ENCODE measurements at regions not wholly inside any gene's neighbourhood (a gene's known extent, or its start where the extent isn't known, plus 50 kb on each side); places are given as distances from the start of the nearest gene placed in this dataset.

DNA sequence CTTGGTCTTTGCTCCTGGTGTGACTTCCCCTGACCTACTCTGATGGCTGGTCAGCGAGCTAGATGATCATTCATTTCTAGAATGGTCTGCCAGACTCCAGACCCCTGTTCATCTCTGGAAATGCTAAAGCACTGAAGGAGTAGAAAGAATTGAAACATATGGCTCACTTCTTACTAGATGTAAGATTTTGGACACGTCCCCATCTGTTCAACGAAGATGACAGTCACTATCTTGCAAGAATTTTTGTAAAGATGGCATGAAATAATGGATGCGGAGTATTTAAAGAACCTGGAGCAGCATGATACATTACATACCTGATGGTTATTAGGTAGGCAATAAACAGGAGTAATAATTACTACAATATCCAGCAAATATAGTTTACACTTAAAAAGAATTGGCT lies 252.7 kb upstream of the SDK2 start:
- H3K27ac ChIP-seq (ENCODE audit: low read length): no peak overlapping the region
- no peak overlapping the region for H2AFZ ChIP-seq (ENCODE audit: low read depth, low read length)
- H3K4me3 ChIP-seq (ENCODE audit: low read length): no peak overlapping the region
- H3K9me2 ChIP-seq (ENCODE audit: insufficient read depth, low read length): no peaks in the 10 kb centered on the region
- no peaks in the 10 kb centered on the region for H3K27me3 ChIP-seq (ENCODE audit: insufficient read depth, low read depth, low read length)
- H3K4me2 ChIP-seq (ENCODE audit: low read length): no peak overlapping the region
- no peaks in the 10 kb centered on the region for H3K36me3 ChIP-seq (ENCODE audit: insufficient read depth, low read length)
- no peaks in the 10 kb centered on the region for H3K9me3 ChIP-seq (ENCODE audit: low read length)
- TF ChIP-seq MXI1 (conservative IDR thresholded peaks at IDR 0.05; ENCODE audit: poor library complexity, severe bottlenecking) (no peak), POLR2AphosphoS5 (IDR thresholded peaks at IDR 0.05) (no peak), SMC3 (conservative IDR thresholded peaks at IDR 0.05; ENCODE audit: poor library complexity) (no peak), RAD21 (conservative IDR thresholded peaks at IDR 0.05) (no peak), CTCF (IDR thresholded peaks at IDR 0.05; ENCODE audit: poor library complexity, severe bottlenecking) (no peak), EP300 (conservative IDR thresholded peaks at IDR 0.05; ENCODE audit: poor library complexity, severe bottlenecking) (no peak), EZH2 (IDR thresholded peaks at IDR 0.05; ENCODE audit: borderline replicate concordance, insufficient read depth, low read length, poor library complexity, severe bottlenecking) (no peak), TAF1 (IDR thresholded peaks at IDR 0.05; ENCODE audit: low read depth) (no peak)
- TF ChIP-seq, protein P1, sequence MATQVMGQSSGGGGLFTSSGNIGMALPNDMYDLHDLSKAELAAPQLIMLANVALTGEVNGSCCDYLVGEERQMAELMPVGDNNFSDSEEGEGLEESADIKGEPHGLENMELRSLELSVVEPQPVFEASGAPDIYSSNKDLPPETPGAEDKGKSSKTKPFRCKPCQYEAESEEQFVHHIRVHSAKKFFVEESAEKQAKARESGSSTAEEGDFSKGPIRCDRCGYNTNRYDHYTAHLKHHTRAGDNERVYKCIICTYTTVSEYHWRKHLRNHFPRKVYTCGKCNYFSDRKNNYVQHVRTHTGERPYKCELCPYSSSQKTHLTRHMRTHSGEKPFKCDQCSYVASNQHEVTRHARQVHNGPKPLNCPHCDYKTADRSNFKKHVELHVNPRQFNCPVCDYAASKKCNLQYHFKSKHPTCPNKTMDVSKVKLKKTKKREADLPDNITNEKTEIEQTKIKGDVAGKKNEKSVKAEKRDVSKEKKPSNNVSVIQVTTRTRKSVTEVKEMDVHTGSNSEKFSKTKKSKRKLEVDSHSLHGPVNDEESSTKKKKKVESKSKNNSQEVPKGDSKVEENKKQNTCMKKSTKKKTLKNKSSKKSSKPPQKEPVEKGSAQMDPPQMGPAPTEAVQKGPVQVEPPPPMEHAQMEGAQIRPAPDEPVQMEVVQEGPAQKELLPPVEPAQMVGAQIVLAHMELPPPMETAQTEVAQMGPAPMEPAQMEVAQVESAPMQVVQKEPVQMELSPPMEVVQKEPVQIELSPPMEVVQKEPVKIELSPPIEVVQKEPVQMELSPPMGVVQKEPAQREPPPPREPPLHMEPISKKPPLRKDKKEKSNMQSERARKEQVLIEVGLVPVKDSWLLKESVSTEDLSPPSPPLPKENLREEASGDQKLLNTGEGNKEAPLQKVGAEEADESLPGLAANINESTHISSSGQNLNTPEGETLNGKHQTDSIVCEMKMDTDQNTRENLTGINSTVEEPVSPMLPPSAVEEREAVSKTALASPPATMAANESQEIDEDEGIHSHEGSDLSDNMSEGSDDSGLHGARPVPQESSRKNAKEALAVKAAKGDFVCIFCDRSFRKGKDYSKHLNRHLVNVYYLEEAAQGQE (IDR thresholded peaks at IDR 0.05; ENCODE audit: borderline replicate concordance): no peak
- no peaks in the 10 kb centered on the region for H4K20me1 ChIP-seq (ENCODE audit: insufficient read depth)
- H3K9ac ChIP-seq (ENCODE audit: low read length): no peak overlapping the region
- H3F3A ChIP-seq (ENCODE audit: insufficient read depth, low read length, poor library complexity, severe bottlenecking): no peaks in the 10 kb centered on the region
- no peaks in the 10 kb centered on the region for H3K79me2 ChIP-seq (replicated peaks; ENCODE audit: insufficient read depth, low read length)

DNA sequence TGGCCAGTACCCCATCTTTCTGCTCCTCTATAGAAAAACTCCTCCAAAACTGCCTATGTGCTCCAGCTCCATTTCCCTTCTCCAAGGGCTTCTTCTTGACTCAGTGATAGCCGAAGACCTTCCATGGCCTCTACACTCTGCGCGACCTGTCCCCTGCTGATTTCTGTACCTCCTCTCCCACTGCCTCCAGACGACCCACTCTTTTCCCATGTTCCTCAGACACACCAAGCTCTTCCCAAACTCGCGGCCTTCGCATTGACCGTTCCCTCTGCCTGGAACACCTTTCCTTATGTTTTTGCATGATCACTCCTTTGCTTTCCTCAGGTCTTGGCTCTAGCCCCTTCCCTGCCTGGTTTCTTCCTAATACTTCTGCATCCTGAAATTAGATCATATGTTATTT lies 255.6 kb upstream of the SDK2 start:
- no peak for TF ChIP-seq EP300 (conservative IDR thresholded peaks at IDR 0.05; ENCODE audit: poor library complexity, severe bottlenecking)
- no peak for TF ChIP-seq MXI1 (conservative IDR thresholded peaks at IDR 0.05; ENCODE audit: poor library complexity, severe bottlenecking)
- TF ChIP-seq TAF1 (IDR thresholded peaks at IDR 0.05; ENCODE audit: low read depth): no peak
- Histone ChIP-seq H3K27ac (ENCODE audit: low read length) (no peak overlapping the region), H3K27me3 (ENCODE audit: insufficient read depth, low read depth, low read length) (peaks cover 4% of the 10 kb centered on the region), H4K20me1 (ENCODE audit: insufficient read depth) (no peaks in the 10 kb centered on the region), H3F3A (ENCODE audit: insufficient read depth, low read length, poor library complexity, severe bottlenecking) (no peaks in the 10 kb centered on the region), H3K4me3 (ENCODE audit: low read length) (no peak overlapping the region), H3K36me3 (ENCODE audit: insufficient read depth, low read length) (no peaks in the 10 kb centered on the region), H3K9ac (ENCODE audit: low read length) (no peak overlapping the region), H3K4me2 (ENCODE audit: low read length) (no peak overlapping the region), H2AFZ (ENCODE audit: low read depth, low read length) (no peak overlapping the region), H3K79me2 (replicated peaks; ENCODE audit: insufficient read depth, low read length) (no peaks in the 10 kb centered on the region), H3K9me2 (ENCODE audit: insufficient read depth, low read length) (no peaks in the 10 kb centered on the region), H3K9me3 (ENCODE audit: low read length) (no peaks in the 10 kb centered on the region)

GRCh38 chr17:73900516-73900915 lies 256.3 kb upstream of the SDK2 start:
- Histone ChIP-seq H3K27me3 (ENCODE audit: insufficient read depth, low read depth, low read length) (peaks cover 4% of the 10 kb centered on the region), H3K27ac (ENCODE audit: low read length) (no peak overlapping the region), H3F3A (ENCODE audit: insufficient read depth, low read length, poor library complexity, severe bottlenecking) (no peaks in the 10 kb centered on the region), H3K4me3 (ENCODE audit: low read length) (no peak overlapping the region), H3K36me3 (ENCODE audit: insufficient read depth, low read length) (no peaks in the 10 kb centered on the region), H3K9ac (ENCODE audit: low read length) (no peak overlapping the region), H3K9me2 (ENCODE audit: insufficient read depth, low read length) (no peaks in the 10 kb centered on the region), H3K4me2 (ENCODE audit: low read length) (no peak overlapping the region), H4K20me1 (ENCODE audit: insufficient read depth) (no peaks in the 10 kb centered on the region), H3K79me2 (replicated peaks; ENCODE audit: insufficient read depth, low read length) (no peaks in the 10 kb centered on the region), H2AFZ (ENCODE audit: low read depth, low read length) (no peak overlapping the region), H3K9me3 (ENCODE audit: low read length) (no peaks in the 10 kb centered on the region)
- no peak for TF ChIP-seq RAD21 (conservative IDR thresholded peaks at IDR 0.05)
- TF ChIP-seq CTCF (IDR thresholded peaks at IDR 0.05; ENCODE audit: poor library complexity, severe bottlenecking): no peak
- TF ChIP-seq, protein P1 (IDR thresholded peaks at IDR 0.05; ENCODE audit: borderline replicate concordance): no peak
- TF ChIP-seq SMC3 (conservative IDR thresholded peaks at IDR 0.05; ENCODE audit: poor library complexity): no peak
- no peak for TF ChIP-seq MXI1 (conservative IDR thresholded peaks at IDR 0.05; ENCODE audit: poor library complexity, severe bottlenecking)
- TF ChIP-seq EP300 (conservative IDR thresholded peaks at IDR 0.05; ENCODE audit: poor library complexity, severe bottlenecking): no peak
- no peak for TF ChIP-seq POLR2AphosphoS5 (IDR thresholded peaks at IDR 0.05)
- no peak for TF ChIP-seq EZH2 (IDR thresholded peaks at IDR 0.05; ENCODE audit: borderline replicate concordance, insufficient read depth, low read length, poor library complexity, severe bottlenecking)
- TF ChIP-seq TAF1 (IDR thresholded peaks at IDR 0.05; ENCODE audit: low read depth): no peak

Measured in neural cell (in vitro differentiated cells).